CD1c-positive myeloid dendritic cell (primary cell): ENCODE measurements at regions not wholly inside any gene's neighbourhood (a gene's known extent, or its start where the extent isn't known, plus 50 kb on each side); places are given as distances from the start of the nearest gene placed in this dataset.
"Not testable (repeated sequence)": the region's sequence is repeated elsewhere in the genome, so short reads cannot be mapped to it uniquely, and the experiment has no call there.

ENCODE experiments used
- DNase-seq: peaks from one replicate; pipeline ENCODE4 v3.0.0-alpha.2; 2016; ENCODE audit errors: extremely low spot score

- no peak for DNase-seq
Observed at GRCh38 chr7:91565499-91566401, 301.5 kb downstream of the FZD1 start.

GRCh38 chr7:91566402-91566732 is 302.1 kb downstream of the FZD1 start:
- DNase-seq, result no peak

GRCh38 chr7:91567081-91568012 is 303.1 kb downstream of the FZD1 start:
- DNase-seq, result no peak

- no peak for DNase-seq
Observed at GRCh38 chr7:91568138-91568537, 303.9 kb downstream of the FZD1 start.

DNA sequence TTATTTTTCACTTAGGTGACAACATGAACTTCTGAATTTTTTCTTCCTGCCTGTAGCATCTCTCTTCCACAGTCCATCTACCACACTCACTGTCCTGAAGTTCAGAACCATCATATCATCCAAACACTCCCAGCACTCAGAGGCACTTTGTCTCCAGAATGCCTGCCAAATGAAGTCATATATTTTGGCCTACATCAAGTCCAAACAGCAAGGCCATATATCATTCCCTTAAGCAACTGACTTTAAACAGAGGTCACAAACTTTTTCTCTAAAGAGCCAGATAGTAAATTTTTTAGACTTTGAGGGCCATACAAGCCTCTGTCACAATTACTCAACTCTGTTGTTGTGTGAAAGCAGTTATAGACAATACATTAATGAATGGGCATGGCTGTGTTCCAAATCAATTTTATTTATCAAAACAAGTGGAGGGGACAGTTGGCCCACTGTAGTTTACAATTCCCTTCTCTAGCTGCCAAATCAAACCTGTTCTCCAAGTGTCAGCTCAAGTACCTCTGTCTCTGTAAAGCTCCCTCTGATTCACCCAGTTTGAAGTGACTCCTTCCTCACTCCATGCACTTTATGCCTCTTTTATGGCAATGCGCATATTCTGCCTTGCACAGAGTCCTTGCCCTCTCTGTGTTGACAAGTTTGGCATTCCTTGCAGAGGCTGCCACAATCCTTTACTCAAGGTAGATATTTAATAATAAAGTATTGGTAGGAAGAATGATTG is 305.7 kb downstream of the FZD1 start:
- no peak for DNase-seq

DNA sequence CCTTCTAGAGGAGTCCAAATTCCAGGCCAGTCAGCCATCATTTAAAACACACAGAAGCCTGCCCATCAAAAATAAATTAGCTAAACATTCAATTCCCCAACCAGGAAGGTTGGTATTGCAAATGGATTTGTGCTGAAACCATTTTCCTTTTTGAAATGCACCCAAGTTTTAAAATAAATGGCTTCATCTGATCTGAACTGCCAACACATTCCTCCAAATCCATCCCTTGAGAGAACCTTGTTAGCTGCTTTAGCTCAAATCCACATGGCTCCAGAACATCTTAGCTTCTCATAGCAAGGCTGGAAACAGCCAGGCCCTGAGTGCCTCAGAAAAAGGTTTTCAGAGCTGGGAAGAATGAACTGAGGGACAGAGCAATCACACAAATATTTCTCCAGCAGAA is 306.3 kb downstream of the FZD1 start:
- no peak for DNase-seq

GRCh38 chr7:91571601-91572000 is 307.4 kb downstream of the FZD1 start:
- DNase-seq, result no peak

- no peak for DNase-seq
Observed at GRCh38 chr7:91573405-91573804, 307.1 kb downstream of the MTERF1 start.

GRCh38 chr7:91576459-91576858 is 304.0 kb downstream of the MTERF1 start:
- not testable (repeated sequence) for DNase-seq

DNA sequence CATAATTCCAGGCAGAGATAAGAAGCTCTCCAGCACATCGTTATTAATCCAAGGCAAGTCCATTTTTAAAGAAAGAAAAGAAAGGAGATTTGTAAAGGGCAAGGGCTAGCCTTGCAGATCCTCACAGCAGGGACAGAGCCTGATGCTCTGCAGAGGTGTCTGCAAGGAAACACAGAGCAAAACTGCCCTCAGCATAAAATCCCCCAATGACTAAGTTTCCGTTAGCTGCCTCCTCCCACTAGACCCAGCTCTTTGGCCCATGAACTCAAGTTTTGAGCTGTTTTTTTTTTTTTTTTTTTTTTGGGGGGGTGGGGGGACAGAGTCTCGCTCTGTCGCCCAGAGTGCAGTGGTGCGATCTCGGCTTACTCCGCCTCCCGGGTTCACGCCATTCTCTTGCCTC is 300.7 kb downstream of the MTERF1 start:
- no peak for DNase-seq

DNA sequence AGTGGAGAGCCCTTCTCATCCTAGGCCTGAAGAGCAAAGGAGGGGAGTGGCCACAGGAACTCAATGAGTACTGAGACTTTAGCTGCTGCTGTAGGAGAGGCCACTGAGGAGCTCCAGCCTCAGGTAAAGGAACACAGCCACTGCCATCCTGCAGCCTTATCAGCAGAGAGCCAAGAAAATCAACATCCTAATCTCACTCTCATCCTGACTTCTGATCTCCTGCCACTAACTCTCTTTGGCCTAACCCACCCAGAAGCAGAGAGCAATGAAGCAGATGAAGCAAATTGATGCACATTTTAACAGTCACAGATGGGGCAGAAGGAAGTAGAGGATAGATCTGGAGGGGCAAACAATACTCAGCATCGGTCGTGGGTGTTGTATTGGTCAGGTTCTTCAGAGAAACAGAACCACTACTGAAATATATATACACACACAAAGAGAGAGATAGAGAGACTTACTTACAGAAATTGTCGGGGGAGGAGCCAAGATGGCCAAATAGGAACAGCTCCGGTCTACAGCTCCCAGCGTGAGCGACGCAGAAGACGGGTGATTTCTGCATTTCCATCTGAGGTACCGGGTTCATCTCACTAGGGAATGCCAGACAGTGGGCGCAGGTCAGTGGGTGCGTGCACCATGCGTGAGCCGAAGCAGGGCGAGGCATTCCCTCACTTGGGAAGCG is 297.6 kb downstream of the MTERF1 start:
- no peak for DNase-seq

DNA sequence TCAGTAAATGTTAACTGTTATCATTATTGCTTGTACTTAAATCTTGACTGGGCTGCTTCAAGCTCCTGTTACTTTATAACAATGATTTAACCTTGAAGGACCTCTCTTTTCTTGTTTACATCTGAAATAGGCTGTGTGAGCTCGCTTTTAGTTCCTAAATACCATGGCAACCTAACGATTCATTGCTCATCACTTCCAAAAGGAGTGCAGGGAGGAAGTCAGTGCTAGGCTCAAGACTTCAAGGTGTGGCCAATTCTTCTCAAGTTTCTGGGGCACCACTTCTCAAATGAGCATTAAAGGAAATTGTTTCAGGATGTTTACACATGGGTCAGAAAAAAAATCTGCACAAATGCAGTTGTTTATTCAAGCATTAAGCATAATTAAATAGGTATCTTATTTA is 284.2 kb downstream of the MTERF1 start:
- no peak for DNase-seq

DNA sequence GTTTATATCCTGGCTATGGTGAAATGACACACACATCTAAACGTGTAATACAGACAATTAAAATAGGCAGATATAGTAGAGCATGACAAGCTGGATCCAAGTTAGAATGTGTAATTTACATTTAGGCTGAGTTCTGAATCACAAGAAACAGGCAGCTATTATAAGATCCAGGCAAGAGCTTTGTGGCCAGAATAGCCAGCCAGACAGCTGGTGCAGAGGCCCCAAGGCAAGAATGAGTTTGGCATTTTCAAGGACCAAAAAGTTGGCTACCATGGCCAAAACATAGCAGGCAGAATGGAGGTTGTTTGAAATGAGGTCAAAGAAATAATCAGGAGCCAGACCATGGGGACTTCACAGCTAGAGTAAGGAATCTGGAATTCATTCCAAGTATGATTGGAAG is 281.7 kb downstream of the MTERF1 start:
- no peak for DNase-seq

- no peak for DNase-seq
Observed at GRCh38 chr7:91600112-91600511, 280.4 kb downstream of the MTERF1 start.

GRCh38 chr7:91603707-91604106 is 276.8 kb downstream of the MTERF1 start:
- DNase-seq, result no peak

GRCh38 chr7:91608606-91609005 is 271.9 kb downstream of the MTERF1 start:
- DNase-seq, result no peak

DNA sequence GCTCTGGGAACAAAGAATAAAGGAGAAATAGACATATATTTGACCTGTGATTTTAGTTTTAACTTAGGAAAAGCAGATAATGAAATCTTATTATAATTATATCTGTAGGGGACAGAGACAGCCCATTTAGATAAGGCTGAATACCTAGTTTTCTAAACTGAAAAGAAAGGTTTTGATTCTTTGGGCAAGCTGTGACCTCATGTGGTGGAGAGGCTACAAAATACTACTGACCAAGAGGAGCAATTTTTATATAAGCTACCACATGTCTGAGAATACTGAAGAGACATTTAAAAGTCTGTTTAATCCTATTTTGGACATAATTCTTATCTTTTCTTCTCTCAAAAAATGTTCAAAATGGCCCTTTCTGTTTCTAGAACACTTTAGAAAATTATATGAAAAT is 271.0 kb downstream of the MTERF1 start:
- no peak for DNase-seq

DNA sequence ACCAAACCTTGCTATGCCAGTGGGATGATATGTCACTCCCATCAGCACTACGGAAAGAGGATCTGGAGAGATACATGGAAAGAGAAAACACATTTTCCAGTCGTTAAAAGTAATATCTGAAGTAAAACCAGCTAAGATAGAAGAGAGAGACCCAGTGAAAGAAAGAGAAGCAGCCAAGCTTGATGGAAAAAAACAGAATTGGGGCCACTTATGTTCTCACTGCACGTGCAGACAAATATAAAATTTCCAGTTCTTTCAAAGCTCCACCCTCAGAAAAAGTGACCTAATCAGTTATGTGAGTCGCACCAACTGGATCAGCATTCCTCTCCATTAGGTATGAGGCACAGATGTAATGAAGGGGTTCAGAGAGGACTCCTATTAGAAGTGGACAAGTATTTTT is 266.1 kb downstream of the MTERF1 start:
- DNase-seq, result no peak

GRCh38 chr7:91618776-91619765 is 261.4 kb downstream of the MTERF1 start:
- no peak for DNase-seq

- DNase-seq, result no peak
Observed at GRCh38 chr7:91620827-91621226, 259.7 kb downstream of the MTERF1 start.
